Upper lobe of left lung (tissue), 6 donors: ENCODE measurements at regions not wholly inside any gene's neighbourhood (a gene's known extent, or its start where the extent isn't known, plus 50 kb on each side); places are given as distances from the start of the nearest gene placed in this dataset.

Experiments used
- ATAC-seq, 2 donors: fragments of 200-7000 bp; cut with Tn5 transposase; one replicate each; pipeline ENCODE4 v1.9.1; 2022; ENCODE audit warnings: mild to moderate bottlenecking in 2 of 2, moderate library complexity in 2 of 2; ENCODE audit not compliant: low FRiP score in 2 of 2
- DNase-seq, 2 donors: peaks; one replicate each; pipeline ENCODE4 v3.0.0-alpha.2; 2019 to 2020
- H3K27ac ChIP-seq, 4 donors: fragments of 200-600 bp; sonication (generic); one replicate each; pipeline ENCODE4 v1.5.1; 2016 to 2019
- H3K27me3 ChIP-seq, 4 donors: fragments of 200-600 bp; sonication (generic); one replicate each; pipeline ENCODE4 v1.5.1; 2017 to 2019
- H3K36me3 ChIP-seq, 4 donors: fragments of 200-600 bp; sonication (generic); one replicate each; pipeline ENCODE4 v1.5.1; 2016 to 2019
- H3K4me1 ChIP-seq, 4 donors: fragments of 200-600 bp; sonication (generic); one replicate each; pipeline ENCODE4 v1.5.1; 2018 to 2019
- H3K4me3 ChIP-seq, 4 donors: fragments of 200-600 bp; sonication (generic); one replicate each; pipeline ENCODE4 v1.5.1; 2017 to 2019; ENCODE audit warnings: mild to moderate bottlenecking in 2 of 4, moderate library complexity in 1 of 4
- H3K9me3 ChIP-seq, 4 donors: fragments of 200-600 bp; sonication (generic); one replicate each; pipeline ENCODE4 v1.5.1; 2018 to 2019
- CTCF ChIP-seq, 6 experiments: fragments of 450-650 bp in 4 of 6; fragments of 200-600 bp in 2 of 6; sonication (generic) in 2 of 6; IDR thresholded peaks; one replicate each; pipeline ENCODE4 v1.5.1; 2016 to 2019; ENCODE audit warnings: antibody characterized with exemption in 6 of 6
- EP300 ChIP-seq, 4 donors: sonication (generic); formaldehyde crosslinking; IDR thresholded peaks; one replicate each; pipeline ENCODE4 v1.5.1; 2017; ENCODE audit warnings: antibody characterized with exemption in 4 of 4, control low read depth in 2 of 4
- POLR2A ChIP-seq, 4 donors: fragments of 450-650 bp; IDR thresholded peaks; one replicate each; pipeline ENCODE4 v1.5.1; 2016 to 2017; ENCODE audit warnings: antibody characterized with exemption in 4 of 4, mild to moderate bottlenecking in 2 of 4
- POLR2AphosphoS5 ChIP-seq, 2 donors: sonication (generic); formaldehyde crosslinking; IDR thresholded peaks; one replicate each; pipeline ENCODE4 v1.5.1; 2017; ENCODE audit warnings: antibody characterized with exemption in 2 of 2
- WGBS, 2 donors: methylation state at CpG; one replicate each; pipeline ENCODE4 v1.1.5; 2017 to 2018; 5-methylcytosine and 5-hydroxymethylcytosine counted together
- donor health status: DM: no; HTN: no; CAD: no; lungs with moderate emphysema.
- donor health status: DM: no; HTN: yes; CAD: no; lungs with severe emphysema.

- H3K27ac ChIP-seq: no peak overlapping the region
- H3K4me1 ChIP-seq: no peaks in the 10 kb centered on the region
- H3K27me3 ChIP-seq: no peaks in the 10 kb centered on the region
- WGBS, 2 donors: 64 to 75% methylated on average over 4 of the region's 4 CpGs
- ATAC-seq (no peak), DNase-seq (no peak)
- no peaks in the 10 kb centered on the region for H3K36me3 ChIP-seq
- H3K9me3 ChIP-seq: no peaks in the 10 kb centered on the region
- no peak for TF ChIP-seq EP300 (IDR thresholded peaks at IDR 0.05)
- TF ChIP-seq POLR2A (IDR thresholded peaks at IDR 0.05): no peak
- TF ChIP-seq CTCF (IDR thresholded peaks at IDR 0.05): no peak
- TF ChIP-seq POLR2AphosphoS5 (IDR thresholded peaks at IDR 0.05): no peak
- H3K4me3 ChIP-seq: no peak overlapping the region
These were observed 65.1 kb downstream of the PFDN4 start for GRCh38 chr20:54272901-54273488.

GRCh38 chr20:54275359-54276111 is 67.6 kb downstream of the PFDN4 start:
- no peak for DNase-seq
- Histone ChIP-seq H3K36me3 (no peaks in the 10 kb centered on the region), H3K27me3 (no peaks in the 10 kb centered on the region), H3K9me3 (no peaks in the 10 kb centered on the region), H3K4me1 (no peaks in the 10 kb centered on the region), H3K27ac (no peak overlapping the region), H3K4me3 (no peak overlapping the region)
- TF ChIP-seq POLR2A (IDR thresholded peaks at IDR 0.05) (no peak), EP300 (IDR thresholded peaks at IDR 0.05) (no peak), CTCF (IDR thresholded peaks at IDR 0.05) (no peak), POLR2AphosphoS5 (IDR thresholded peaks at IDR 0.05) (no peak)
- no peak for ATAC-seq
- 81 to 84% methylated on average over 4 of the region's 4 CpGs for WGBS, 2 donors

- Histone ChIP-seq H3K4me3 (no peak overlapping the region), H3K36me3 (no peaks in the 10 kb centered on the region), H3K27ac (no peak overlapping the region), H3K9me3 (no peaks in the 10 kb centered on the region), H3K4me1 (no peaks in the 10 kb centered on the region), H3K27me3 (no peaks in the 10 kb centered on the region)
- ATAC-seq (no peak), DNase-seq (no peak)
- TF ChIP-seq EP300 (IDR thresholded peaks at IDR 0.05): no peak
- TF ChIP-seq CTCF (IDR thresholded peaks at IDR 0.05): no peak
- no peak for TF ChIP-seq POLR2AphosphoS5 (IDR thresholded peaks at IDR 0.05)
- TF ChIP-seq POLR2A (IDR thresholded peaks at IDR 0.05): no peak
- WGBS, 2 donors: 94 to 96% methylated on average over 4 of the region's 4 CpGs
These were observed 68.8 kb downstream of the PFDN4 start for GRCh38 chr20:54276577-54277169.

- Histone ChIP-seq H3K27ac (no peak overlapping the region), H3K36me3 (no peaks in the 10 kb centered on the region), H3K4me3 (no peak overlapping the region), H3K4me1 (no peaks in the 10 kb centered on the region), H3K27me3 (no peaks in the 10 kb centered on the region), H3K9me3 (no peaks in the 10 kb centered on the region)
- no peak for ATAC-seq
- WGBS, 2 donors: 71 to 75% methylated on average over 4 of the region's 4 CpGs
- TF ChIP-seq POLR2AphosphoS5 (IDR thresholded peaks at IDR 0.05): no peak
- TF ChIP-seq POLR2A (IDR thresholded peaks at IDR 0.05): no peak
- no peak for TF ChIP-seq CTCF (IDR thresholded peaks at IDR 0.05)
- no peak for TF ChIP-seq EP300 (IDR thresholded peaks at IDR 0.05)
- no peak for DNase-seq
These were observed 70.4 kb downstream of the PFDN4 start for GRCh38 chr20:54278262-54278661.
